RKO (cell line): ENCODE measurements at regions not wholly inside any gene's neighbourhood (a gene's known extent, or its start where the extent isn't known, plus 50 kb on each side); places are given as distances from the start of the nearest gene placed in this dataset.
A peak's percentile ranks its signal among the peaks of the same experiment; 100 is the strongest.

ENCODE experiments used
- DNase-seq: peaks from one replicate; pipeline ENCODE4 v3.0.0-alpha.2; 2016; ENCODE audit warnings: low spot score

DNA sequence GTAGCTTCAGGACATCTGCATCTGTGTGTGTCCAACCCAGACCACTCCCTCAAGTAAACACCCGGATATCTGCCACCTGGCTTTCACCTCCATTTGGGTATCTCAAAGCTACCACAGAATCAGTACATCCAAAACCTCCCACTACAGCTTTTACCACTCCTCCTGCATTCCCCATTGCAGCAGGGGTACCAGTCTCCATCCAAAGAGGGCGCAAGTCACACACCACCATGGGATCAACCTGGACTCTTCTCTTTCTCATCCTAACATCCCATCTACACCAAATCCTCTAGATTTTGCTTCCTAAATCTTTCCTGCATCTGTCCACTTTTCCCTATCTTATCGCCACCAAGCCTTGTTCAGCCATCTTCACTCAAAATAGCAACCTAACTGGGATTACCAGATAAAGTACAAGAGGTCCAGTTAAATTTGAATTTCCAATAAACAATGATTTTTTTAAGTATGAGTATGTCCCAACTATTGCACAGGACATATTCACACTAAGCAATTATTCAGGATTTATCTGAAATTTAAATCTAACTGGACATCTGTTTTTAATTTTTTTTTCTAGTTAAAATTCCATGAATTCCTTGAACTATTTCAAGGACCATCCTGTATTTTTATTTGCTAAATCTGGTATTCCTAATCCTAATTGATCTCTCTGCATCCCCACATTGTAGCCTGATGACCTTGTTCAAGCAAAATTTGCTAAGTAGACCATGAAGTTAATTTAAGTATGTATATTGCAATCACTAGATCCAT lies 164.3 kb upstream of the MLN start:
- DNase-seq: peak; percentile 18

DNA sequence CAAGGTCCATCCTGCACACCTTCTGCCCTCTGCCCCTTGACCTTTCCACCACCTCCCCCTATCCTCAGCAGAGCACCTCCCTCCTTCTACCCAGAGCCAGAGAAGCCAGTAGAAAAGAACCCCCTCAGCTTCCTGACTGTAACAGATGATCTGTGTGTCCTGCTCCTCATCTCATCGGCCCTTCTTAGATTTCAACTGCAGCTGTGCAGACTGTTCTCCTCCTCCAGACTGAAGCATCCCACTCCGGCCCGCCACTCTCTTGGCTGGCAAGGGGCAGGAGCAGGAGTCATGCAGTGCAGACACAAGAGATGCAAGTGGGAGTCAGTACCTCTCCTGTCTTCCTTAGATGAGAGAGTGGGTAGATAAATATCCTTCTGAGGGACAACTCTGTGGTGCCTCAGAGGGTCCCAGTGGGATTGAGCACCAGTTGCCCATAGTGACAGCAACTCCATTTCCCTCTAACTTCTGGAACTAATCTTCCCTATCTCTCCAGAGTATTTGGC lies 163.5 kb upstream of the MLN start:
- no peak for DNase-seq

DNA sequence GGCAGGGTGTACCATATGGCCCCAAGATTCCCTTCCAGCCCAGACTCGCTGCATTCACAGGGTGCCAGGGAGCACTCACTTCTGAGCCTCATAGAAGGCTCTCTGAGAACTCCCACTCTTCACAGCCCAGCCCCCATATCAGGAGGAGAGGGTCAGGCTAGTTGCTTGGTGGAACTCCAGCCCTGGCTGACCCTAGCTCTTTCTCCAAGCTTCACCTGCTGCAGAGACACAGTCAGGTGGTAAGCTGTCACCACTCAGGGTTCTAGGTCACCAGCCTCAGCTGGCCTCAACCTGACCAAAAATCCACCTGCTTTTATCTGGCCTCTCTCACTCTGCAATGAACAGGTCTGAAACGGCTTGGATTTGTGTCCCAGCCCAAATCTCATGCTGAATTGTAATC lies 162.7 kb upstream of the MLN start:
- DNase-seq: no peak

DNA sequence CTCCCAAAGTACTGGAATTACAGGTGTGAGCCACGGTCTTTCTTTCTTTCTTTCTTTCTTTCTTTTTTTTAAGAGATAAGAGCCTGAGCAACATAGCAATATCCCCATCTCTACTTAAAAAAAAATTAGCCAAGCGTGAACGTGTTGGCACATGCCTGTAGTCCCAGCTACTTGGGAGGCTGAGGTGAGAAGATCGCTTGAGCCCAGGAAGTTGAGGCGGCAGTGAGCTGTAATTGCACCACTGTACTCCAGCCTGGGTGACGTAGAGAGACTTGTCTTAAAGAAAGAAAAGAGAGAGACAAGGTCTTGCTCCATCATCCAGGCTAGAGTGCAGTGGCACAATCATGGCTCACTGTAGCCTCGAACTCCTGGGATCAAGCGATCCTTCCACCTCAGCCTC lies 162.0 kb upstream of the MLN start:
- no peak for DNase-seq

DNA sequence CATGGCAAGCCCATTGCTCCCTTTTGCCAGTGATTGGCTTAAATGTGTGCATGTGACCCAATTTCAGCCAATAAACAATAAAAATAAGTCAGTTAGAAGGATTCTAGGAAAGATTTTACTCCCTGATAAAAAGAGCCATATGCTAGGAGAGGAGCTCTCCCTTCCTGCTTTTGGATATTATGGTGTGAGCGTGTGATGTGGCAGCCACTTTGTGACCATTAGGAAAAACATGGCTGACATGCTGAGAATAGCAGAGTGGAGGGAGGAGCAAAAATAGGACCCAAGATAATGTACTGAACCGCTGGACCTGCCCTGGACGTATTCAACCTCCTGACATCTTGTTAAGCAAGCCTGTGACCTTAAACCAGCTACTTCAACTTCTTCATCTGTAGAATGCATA lies 160.6 kb upstream of the MLN start:
- DNase-seq: no peak

DNA sequence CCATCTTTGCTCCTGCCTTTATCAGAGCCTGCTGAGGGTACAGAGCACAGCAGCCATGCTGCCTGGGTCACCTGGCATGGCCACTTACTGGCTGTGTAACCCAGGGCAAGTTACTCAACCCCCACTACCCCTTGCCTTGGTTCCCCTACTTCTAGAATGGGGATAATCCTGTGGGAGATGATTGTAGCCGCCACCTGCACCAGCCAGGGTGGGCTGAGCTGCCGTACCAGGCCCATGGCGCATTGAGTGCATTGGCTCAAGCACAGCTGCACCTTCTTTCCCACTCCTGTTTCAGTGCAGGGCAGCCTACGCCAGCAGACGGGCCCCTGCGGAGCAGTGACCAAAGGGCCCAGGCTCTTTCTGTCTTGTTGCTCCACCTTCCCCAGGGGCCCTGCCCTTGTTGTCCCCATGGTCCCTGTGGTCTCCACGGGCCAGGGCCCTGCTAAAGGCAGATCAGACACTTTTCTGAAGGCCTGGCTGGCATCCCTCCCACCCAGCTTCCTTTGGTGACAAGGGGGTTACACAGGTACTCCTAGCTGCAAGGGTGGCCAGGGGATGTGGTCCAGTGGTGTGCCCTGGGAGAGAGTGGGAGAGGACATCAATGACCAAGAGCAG lies 159.4 kb upstream of the MLN start:
- no peak for DNase-seq

DNA sequence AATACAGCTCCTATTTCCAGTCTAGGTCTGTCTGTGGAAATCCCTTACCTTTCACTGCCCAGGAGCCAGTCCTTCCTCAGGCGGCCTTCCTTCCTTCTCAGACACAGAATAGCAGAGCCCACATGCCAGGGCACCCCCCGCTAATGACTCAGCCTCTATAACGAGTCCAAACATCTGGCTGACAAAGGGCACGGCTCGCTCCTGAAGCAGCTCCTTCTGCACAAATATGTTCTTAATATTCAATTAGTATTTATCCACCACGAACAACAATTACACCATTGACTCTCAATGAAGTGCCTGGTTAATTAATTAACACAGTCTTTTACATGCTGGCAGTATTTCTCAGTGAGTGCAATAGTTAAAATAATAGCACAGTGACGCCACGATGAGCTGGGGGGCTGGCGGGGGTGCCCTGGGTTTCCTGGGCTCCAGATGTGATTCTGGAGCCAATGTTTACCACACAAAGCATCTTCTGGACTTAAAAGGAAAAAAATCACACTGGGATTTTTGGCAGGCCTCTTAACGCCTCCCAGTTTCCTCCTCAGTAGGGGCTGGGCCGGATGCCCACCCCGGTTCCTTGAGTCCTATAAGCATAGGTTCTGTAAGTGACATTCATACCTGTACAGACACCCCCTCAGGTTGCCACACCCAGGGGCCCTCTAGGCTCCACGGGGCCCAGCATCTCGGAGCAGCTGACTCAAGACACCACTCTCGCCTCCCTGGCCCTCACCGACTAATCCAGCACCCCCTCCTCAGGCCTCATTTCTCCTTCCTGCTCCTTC lies 158.6 kb upstream of the MLN start:
- DNase-seq: peak; percentile 5

DNA sequence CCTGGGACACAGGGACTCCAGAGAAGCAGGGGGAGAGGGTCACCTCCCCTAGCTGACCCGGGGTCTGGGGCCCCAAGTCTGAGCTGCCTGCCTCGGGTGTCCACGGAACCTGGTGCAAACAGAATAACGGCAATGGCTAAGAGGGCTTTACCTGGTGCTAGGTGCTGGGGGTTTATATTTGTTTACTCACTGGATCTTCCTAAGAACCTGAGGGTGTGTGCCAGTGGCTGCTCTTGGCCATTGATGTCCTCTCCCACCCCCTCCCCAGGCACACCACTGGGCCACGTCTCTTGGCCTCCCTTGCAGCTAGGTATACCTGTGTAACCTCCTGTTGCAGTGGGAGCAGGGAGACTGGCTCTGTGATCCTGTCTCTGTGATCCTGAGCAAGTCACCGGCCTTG lies 157.9 kb upstream of the MLN start:
- no peak for DNase-seq

DNA sequence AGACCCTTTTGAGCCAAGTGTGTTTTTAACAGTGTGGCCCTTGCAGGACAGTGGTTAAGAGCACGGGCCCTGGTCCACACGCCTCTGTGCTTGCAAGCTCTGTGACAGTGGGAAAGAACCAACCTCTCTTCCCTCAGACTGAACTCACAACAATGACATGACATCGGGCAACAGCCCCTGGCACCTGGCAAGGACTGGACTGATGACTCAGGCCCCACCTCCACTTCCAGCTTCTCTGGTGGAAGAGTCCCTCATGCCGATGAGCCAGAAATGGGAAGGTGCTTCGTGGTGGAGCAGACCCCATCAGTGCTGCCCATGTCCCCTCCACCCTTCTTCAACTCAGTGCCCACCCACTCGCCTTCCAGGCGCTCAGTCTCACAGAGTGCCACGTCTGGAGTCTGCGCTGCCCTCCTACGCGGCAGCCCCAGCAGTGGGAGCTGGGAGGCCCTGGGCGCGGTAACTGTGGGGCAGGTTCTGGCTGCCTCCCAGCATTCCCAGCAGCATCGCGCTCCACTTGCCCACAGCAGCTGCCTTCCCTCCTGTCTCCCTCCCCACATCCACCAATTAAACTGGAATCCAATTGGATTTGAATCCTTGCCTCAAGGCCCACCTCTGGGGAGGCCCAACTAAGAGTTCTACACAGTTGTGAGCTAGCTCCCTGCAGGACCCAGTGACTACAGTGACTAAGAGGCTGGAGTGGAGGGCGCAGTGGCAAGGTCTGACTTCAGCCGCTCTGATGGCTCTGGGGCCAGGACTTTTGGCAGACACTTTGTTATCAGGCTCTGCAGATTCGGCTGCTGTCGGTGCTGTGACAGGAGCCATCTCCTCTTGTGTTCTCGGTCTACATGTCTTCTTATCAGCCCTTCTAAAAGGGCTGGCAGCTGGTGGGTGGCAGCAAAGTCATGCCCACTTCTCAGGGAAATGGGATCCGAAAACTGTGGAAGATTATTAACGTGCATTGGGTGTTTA lies 156.8 kb upstream of the MLN start:
- DNase-seq: no peak

DNA sequence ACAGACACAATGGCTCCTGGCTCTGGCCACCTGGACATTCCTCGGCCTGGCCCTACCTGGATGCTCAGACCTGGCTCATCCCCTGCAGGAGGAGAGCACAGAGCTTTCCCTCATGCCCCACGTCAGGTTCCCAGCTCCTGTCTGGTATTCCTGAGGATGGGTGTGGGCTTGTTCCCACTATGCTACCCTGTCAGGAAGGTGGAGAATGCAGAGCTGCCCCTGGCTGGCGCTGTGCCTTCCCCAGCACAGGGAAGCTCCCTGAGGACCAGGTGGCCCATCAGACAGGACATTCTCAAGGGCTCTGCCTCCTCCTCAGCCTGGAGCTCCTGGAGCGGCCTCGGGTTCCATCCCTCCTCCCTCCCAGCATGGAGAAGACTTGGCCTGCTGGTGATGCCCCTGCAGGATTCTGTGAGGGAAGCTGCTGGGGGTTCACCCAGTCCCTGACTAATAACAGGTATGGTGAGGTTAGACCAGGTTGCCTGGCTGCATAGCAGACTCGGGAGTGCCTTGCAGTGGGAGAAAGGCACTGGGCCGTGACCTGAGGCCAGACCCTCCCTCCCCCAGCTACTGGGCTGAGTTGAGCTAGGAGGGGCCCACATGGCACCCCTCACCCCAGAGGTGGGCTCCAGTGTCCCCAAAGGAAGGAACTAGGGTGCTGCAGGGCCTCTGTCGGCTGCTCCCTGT lies 156.0 kb upstream of the MLN start:
- no peak for DNase-seq

DNA sequence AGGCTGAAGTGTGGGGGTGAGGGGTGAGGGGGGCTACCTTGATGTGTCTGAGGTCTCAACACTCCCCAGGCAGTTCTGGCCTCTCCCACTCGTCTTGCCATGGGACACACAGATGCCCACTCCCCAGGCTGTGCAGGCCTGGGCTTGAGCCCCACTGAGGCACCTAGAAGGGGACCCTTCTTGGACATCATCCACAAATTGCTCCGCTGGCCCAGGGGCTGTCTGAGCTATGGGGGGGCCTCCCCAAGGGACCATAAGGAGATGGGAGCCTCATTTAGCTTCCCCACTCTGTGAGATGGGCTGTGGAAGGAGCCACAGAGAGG lies 155.5 kb upstream of the MLN start:
- DNase-seq: no peak

DNA sequence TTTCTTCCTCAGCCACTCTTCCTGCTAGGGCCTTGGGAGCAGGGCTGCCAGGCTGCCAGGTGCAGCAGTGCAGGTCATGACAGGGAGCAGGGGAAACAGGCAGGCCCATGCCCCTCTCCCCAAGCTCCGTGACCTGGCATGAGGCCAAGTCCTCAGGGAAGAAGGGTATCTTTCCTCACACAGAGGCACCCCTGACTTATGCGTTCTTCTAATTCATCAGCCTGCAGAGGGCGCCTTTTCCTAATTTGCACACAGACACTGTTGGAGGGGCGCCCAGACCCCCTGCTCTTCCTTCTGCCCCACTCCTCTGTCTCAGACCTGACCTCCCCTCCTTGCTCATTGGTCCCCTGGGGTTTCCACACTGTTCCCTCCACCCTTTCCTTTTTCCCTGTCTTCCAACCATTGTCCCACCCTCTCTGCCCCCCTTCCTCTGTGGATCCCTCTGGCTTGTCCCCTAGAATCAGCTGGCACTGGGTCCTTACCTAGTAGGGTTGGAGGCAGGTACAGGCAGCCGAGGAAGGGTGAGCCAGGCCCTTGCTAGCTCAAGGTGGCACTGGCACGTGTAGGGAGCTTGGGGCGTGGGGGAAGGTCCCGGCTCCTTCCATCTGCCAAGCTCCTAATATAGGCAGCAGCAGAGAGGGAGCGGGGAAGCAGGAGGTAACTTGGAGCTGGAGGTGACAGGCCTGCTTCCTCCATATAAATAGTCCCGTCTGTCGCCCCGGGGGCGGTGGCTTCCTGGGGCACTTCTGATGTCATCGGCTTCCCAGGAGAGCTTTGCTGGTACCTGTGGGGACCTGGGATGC lies 154.9 kb upstream of the MLN start:
- no peak for DNase-seq

DNA sequence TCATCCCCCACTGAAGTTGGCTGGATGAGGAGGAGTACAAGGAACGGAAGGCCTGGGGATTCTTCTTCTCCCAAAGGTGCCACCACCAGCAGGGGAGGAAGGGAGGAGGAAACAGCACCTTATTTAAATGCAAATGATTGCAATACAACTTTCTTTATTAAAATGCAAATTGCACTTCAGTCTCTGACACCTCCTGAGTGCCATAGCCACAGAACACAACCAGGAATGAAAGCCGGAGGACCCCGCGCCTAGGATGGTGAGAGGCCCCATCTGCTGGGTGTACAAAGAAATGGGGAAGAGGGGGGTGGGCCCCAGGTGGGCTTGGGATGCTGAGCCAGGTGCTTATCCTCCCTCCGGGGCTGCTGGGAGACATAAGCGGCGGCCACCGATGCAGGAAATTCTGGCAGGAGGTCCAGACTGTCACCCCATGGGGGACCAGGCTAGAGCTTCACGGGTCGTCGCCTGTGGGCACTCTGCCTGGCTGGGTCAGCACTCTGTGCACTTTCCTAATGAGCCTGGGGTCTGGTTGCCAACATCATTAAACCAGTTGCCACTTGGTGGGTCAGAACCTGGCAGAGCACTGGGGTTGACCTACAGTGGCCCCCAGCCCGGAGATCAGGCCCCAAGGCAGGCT lies 154.2 kb upstream of the MLN start:
- no peak for DNase-seq

DNA sequence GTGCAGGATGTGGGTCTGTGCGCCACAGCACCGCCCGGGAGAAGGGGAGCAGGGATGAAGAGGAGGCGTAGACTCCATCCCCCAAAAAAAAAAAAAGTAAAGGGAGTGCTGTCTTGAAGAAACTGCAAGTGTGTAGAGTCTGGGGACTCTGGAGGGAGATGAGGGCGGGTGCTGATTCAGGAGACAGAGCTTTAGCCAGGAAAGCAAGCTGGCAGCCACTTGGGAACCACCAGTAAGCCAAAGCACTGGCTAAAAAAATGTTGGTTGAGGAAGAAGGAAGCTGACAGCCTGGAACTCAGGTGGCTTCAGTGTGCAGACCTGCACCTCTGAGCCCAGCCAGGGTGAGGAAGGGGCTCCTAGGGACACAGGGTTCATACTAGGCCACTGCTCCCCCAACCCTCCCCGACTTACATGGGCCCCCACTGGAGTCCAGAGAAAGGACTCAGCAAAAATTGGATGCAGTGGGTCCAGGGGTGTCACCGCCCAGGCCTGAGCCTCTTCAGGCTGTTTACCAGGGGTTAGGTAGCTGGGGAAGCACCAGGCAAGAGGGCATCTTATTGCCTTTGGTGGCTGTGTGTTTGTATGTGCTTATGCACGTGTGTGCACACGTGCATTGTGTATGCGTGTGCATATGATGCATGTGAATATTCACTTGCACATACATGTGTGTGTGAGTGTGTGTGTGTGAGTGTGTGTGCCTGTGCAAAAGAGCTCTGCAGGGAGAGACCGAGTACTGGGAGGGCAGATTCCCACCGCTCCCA lies 153.5 kb upstream of the MLN start:
- DNase-seq: no peak

DNA sequence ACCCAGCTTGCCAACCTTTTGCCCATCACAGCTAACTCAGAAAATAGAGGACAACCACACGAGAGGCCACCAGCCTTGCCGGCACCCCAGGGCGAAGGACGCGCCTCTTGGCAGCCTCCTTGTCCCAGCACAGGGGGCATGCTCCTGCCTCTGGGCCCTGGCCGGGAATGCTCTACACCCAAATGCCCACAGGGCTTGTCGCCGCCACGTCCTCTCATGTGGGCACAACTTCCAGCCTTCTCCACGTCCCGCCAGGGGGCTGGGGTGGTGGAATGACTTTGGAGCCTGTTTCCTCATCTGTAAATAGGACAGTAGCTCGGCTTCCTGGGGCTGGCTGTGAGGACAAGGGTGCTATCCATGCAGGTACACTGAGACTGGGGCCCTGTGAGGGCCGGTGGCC lies 152.4 kb upstream of the MLN start:
- DNase-seq: no peak

DNA sequence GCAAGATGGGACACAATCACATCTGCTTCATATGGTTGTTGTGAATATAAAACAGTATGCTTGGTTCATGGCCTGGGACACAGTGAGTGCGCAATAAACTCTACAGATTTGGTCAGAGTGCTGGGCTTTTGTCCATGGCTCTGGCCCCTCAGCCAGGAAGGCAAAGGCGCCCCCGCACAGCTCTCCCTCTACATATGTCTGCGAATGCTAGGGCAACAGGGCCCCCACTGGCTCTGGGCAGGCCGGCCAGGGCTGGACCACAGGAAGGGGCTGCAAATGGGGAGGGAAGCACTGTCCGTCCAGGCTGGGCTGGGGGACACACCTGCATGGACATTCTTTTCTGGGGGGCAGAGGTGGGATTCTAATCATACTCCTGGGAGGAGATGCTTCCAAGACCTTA lies 151.8 kb upstream of the MLN start:
- DNase-seq: no peak

DNA sequence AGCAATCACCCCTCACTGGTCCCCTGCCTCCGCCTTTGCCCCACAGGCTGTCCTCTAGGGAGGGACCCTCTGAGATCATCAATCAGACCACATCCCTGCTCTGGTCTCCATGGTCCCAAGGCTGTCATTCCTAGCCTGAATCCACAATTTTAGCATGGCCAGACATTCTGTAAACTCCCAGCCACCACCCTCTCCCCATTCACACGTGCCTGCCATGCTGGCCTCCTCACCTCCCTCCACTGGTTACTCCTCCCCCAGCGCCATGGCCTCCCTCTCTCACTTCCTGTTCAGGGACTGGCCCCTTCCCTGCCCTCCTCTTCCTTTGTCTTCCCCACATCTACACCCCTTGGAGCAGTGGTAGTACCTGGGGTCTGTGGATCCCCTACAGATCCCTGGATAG lies 150.7 kb upstream of the MLN start:
- no peak for DNase-seq

DNA sequence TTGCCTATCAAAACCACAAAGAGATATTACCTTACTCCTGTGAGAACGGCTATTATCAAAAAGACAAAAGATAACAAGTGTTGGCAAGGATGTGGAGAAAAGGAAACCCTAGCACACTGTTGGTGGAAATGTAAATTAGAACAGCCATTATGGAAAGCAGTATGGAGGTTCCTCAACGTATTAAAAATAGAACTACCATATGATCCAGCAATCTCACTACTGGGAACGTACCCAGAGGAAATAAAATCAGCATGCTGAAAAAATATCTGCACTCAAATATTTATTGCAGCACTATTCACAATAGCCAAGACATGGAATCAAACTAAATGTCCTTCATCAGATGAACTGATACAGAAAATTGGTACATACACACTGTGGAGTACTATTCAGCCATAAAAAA lies 149.4 kb upstream of the MLN start:
- DNase-seq: no peak

DNA sequence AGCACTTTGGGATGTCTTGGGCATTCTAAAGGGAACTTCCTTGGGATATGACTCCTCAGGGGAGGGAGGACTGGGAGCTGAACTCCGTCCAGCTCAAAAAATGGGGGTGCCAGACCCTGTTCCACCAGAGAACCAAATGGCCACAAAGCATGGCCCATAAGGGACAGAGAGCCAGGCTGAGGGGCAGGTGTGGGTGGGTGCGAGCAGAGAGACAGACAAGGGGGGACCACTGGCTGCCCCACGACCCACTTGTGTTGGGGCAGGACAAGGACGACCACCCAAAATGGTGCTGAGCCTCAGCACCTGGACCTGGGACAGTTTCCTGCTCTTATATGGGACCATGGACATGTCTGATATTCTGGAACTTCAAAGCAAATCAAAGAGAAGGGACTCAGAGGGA lies 148.2 kb upstream of the MLN start:
- no peak for DNase-seq
